ENCODE measurements at regions not wholly inside any gene's neighbourhood (a gene's known extent, or its start where the extent isn't known, plus 50 kb on each side); places are given as distances from the start of the nearest gene placed in this dataset.

- TF ChIP-seq, protein P1, sequence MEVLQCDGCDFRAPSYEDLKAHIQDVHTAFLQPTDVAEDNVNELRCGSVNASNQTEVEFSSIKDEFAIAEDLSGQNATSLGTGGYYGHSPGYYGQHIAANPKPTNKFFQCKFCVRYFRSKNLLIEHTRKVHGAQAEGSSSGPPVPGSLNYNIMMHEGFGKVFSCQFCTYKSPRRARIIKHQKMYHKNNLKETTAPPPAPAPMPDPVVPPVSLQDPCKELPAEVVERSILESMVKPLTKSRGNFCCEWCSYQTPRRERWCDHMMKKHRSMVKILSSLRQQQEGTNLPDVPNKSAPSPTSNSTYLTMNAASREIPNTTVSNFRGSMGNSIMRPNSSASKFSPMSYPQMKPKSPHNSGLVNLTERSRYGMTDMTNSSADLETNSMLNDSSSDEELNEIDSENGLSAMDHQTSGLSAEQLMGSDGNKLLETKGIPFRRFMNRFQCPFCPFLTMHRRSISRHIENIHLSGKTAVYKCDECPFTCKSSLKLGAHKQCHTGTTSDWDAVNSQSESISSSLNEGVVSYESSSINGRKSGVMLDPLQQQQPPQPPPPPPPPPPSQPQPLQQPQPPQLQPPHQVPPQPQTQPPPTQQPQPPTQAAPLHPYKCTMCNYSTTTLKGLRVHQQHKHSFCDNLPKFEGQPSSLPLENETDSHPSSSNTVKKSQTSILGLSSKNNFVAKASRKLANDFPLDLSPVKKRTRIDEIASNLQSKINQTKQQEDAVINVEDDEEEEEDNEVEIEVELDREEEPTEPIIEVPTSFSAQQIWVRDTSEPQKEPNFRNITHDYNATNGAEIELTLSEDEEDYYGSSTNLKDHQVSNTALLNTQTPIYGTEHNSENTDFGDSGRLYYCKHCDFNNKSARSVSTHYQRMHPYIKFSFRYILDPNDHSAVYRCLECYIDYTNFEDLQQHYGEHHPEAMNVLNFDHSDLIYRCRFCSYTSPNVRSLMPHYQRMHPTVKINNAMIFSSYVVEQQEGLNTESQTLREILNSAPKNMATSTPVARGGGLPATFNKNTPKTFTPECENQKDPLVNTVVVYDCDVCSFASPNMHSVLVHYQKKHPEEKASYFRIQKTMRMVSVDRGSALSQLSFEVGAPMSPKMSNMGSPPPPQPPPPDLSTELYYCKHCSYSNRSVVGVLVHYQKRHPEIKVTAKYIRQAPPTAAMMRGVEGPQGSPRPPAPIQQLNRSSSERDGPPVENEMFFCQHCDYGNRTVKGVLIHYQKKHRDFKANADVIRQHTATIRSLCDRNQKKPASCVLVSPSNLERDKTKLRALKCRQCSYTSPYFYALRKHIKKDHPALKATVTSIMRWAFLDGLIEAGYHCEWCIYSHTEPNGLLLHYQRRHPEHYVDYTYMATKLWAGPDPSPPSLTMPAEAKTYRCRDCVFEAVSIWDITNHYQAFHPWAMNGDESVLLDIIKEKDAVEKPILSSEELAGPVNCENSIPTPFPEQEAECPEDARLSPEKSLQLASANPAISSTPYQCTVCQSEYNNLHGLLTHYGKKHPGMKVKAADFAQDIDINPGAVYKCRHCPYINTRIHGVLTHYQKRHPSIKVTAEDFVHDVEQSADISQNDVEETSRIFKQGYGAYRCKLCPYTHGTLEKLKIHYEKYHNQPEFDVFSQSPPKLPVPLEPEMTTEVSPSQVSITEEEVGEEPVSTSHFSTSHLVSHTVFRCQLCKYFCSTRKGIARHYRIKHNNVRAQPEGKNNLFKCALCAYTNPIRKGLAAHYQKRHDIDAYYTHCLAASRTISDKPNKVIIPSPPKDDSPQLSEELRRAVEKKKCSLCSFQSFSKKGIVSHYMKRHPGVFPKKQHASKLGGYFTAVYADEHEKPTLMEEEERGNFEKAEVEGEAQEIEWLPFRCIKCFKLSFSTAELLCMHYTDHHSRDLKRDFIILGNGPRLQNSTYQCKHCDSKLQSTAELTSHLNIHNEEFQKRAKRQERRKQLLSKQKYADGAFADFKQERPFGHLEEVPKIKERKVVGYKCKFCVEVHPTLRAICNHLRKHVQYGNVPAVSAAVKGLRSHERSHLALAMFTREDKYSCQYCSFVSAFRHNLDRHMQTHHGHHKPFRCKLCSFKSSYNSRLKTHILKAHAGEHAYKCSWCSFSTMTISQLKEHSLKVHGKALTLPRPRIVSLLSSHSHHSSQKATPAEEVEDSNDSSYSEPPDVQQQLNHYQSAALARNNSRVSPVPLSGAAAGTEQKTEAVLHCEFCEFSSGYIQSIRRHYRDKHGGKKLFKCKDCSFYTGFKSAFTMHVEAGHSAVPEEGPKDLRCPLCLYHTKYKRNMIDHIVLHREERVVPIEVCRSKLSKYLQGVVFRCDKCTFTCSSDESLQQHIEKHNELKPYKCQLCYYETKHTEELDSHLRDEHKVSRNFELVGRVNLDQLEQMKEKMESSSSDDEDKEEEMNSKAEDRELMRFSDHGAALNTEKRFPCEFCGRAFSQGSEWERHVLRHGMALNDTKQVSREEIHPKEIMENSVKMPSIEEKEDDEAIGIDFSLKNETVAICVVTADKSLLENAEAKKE (CRISPR knock-in tag; IDR thresholded peaks at IDR 0.05) = no peak
- no peak for TF ChIP-seq ZNF331 (CRISPR knock-in tag; IDR thresholded peaks at IDR 0.05; ENCODE audit: low read depth)
- no peak for TF ChIP-seq EZH2phosphoT487 (IDR thresholded peaks at IDR 0.05; ENCODE audit: unreplicated experiment)
- no peak for TF ChIP-seq CTCF (conservative IDR thresholded peaks at IDR 0.05; ENCODE audit: low read depth in 2 of 2)
Measured at GRCh38 chr6:105460860-105461259, 58.0 kb upstream of the PREP start (continued).

DNA sequence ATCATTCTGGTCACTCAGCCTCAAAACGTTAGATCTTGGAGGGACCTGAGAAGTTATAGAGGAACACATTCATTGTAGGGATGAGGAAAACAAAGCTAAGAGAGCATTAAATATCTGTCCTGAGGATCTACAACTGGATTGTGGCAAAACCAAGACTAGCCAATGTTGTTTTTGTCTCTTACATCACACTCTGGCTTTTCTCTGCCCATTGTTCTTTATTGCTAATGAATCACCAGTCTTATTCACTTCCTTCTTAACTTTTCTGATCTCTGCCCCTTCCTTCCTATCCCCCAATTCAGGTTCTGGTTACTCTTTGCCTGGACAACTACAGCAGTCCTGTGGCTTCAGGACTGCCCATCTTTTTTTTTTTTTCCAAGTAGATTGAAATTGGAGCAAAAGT lies 57.0 kb upstream of the PREP start:
- peaks cover 2% of the 10 kb centered on the region for H3K27me3 Mint-ChIP-seq (ENCODE audit: insufficient read depth, low read depth, poor library complexity)
- H3K27ac ChIP-seq (ENCODE audit: low read depth) = no peak overlapping the region
- H2AFZ ChIP-seq = no peak overlapping the region
- H3F3A ChIP-seq (replicated peaks; ENCODE audit: low read depth) = no peaks in the 10 kb centered on the region
- no peak overlapping the region for H3K4me2 ChIP-seq
- no peaks in the 10 kb centered on the region for H3K36me3 Mint-ChIP-seq (ENCODE audit: low read depth)
- no peaks in the 10 kb centered on the region for H3K4me1 ChIP-seq (ENCODE audit: insufficient read depth)
- H3K9me3 Mint-ChIP-seq = peaks cover under 1% of the 10 kb centered on the region; the same call in 1 of the 3 replicates
- no peaks in the 10 kb centered on the region for H3K27me3 ChIP-seq (ENCODE audit: insufficient read depth)
- peaks cover 7% of the 10 kb centered on the region; the same call in 2 of the 3 replicates for H3K4me1 Mint-ChIP-seq
- H3K4me3 ChIP-seq = no peak overlapping the region
- DNase-seq (ENCODE audit: low spot score) (no peak), ATAC-seq (no peak)
- H3K36me3 ChIP-seq (ENCODE audit: insufficient read depth) = no peaks in the 10 kb centered on the region
- H4K20me1 ChIP-seq (replicated peaks; ENCODE audit: insufficient read depth) = no peaks in the 10 kb centered on the region
- no peak overlapping the region for H3K27ac Mint-ChIP-seq
- TF ChIP-seq STAT1 (IDR thresholded peaks at IDR 0.05; ENCODE audit: unreplicated experiment) = no peak
- no peak overlapping the region for H3K4me3 Mint-ChIP-seq
- H3K9me2 ChIP-seq (ENCODE audit: insufficient read depth) = peaks cover 11% of the 10 kb centered on the region
- no peaks in the 10 kb centered on the region for H3K79me2 ChIP-seq (replicated peaks; ENCODE audit: insufficient read depth)
